ENCODE measurements at regions not wholly inside any gene's neighbourhood (a gene's known extent, or its start where the extent isn't known, plus 50 kb on each side); places are given as distances from the start of the nearest gene placed in this dataset.
"Not testable (repeated sequence)": the region's sequence is repeated elsewhere in the genome, so short reads cannot be mapped to it uniquely, and the experiment has no call there.

GRCh38 chr7:130789436-130789835 lies 55.4 kb upstream of the KLF14 start:
- WGBS, 3 donors, result 28 to 77% (median 36%) methylated on average over 3 of the region's 3 CpGs
- no peak overlapping the region for H3K27ac ChIP-seq (ENCODE audit: low read depth, low read length)

DNA sequence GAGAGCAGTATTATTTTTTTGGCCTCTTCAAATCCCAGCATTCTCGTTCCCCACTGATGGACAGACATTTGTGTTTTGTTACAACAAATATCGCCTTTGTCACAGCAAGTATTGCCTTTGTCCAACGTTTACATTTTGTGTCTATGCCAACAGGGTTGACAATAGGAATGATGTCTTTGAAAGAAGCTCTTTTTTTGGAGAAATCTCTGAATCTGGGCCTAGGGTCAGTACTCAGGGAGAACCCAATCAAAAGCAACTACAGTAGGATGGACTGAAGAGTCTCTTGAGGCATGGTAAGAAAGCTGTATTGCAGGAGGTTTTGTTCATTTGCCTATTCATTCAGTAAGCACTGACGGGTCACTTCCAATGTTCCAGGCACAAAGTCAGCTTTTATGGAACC lies 57.7 kb upstream of the KLF14 start:
- WGBS, 3 donors, result 78 to 87% (median 82%) methylated on average over 4 of the region's 4 CpGs
- H3K27ac ChIP-seq (ENCODE audit: low read depth, low read length), result no peak overlapping the region

- 61 to 71% (median 66%) methylated on average over 9 of the region's 9 CpGs for WGBS, 3 donors
- no peak overlapping the region for H3K27ac ChIP-seq (ENCODE audit: low read depth, low read length)
These were observed 60.0 kb upstream of the KLF14 start for GRCh38 chr7:130793855-130794618.

- H3K27ac ChIP-seq (ENCODE audit: low read depth, low read length), result no peak overlapping the region
- 64 to 74% (median 66%) methylated on average over 3 of the region's 3 CpGs for WGBS, 3 donors
These were observed 60.6 kb upstream of the KLF14 start for GRCh38 chr7:130794619-130794922.

- H3K27ac ChIP-seq (ENCODE audit: low read depth, low read length), result not testable (repeated sequence)
- WGBS, 3 donors, result 50 to 97% (median 93%) methylated on average over 2 of the region's 2 CpGs
These were observed 62.4 kb upstream of the KLF14 start for GRCh38 chr7:130796425-130796824.

GRCh38 chr7:130803127-130803526 lies 69.1 kb upstream of the KLF14 start:
- H3K27ac ChIP-seq (ENCODE audit: low read depth, low read length), result no peak overlapping the region
- 58 to 66% (median 66%) methylated on average over 3 of the region's 3 CpGs for WGBS, 3 donors

DNA sequence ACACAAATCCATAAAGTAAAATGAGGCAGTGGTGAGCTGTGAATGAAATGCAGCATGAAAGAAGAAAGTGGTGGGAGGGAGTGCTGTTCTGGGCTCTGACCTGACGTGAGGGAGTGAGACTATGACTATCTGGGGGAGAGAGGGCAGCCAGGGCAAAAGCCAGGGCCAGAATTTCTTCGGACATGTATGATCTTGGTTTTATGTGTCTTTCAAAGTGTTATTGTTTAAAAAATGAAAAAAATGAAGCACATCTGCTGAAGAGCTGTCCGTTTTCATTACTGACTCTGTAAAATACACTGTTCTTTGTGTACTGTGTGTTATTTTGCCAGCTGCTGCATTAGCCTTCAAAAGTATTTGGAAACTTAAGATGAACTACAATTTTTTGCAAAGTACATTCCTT lies 70.2 kb upstream of the KLF14 start:
- WGBS, 3 donors, result 49 to 70% (median 52%) methylated on average over 3 of the region's 3 CpGs
- H3K27ac ChIP-seq (ENCODE audit: low read depth, low read length), result no peak overlapping the region

GRCh38 chr7:130812819-130813218 lies 78.8 kb upstream of the KLF14 start:
- H3K27ac ChIP-seq (ENCODE audit: low read depth, low read length), result not testable (repeated sequence)
- 89 to 93% (median 91%) methylated on average over 4 of the region's 4 CpGs for WGBS, 3 donors

GRCh38 chr7:130814778-130815335 lies 80.8 kb upstream of the KLF14 start:
- 57 to 60% (median 59%) methylated on average over 2 of the region's 2 CpGs for WGBS, 3 donors

DNA sequence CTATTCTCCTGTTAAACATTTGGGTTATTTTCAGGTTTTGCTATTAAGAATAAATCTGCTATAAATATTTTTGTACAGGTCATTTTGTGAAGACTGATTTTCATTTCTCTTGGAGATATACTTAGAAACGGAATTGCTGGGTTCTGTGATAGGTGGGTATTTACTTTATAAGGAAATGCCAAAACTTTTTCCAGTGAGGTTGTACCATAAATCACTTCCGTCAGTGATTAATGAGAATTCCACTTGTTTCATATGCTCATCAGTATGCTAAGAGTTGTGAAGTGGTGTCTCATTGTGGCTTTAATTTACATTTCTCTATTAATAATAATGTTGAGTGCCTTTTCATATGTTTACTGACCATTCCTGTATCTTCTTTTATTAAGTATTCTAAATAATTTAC lies 84.0 kb upstream of the KLF14 start:
- H3K27ac ChIP-seq (ENCODE audit: low read depth, low read length), result no peak overlapping the region
- 71 to 77% (median 71%) methylated on average over 2 of the region's 2 CpGs for WGBS, 3 donors

More at GRCh38 chr7:130814778-130815335, 80.8 kb upstream of the KLF14 start:
- no peak overlapping the region for H3K27ac ChIP-seq (ENCODE audit: low read depth, low read length)

- whole genome bisulfite sequencing, 3 donors, result 84 to 91% (median 84%) methylated on average over 3 of the region's 3 CpGs
These were observed 87.9 kb upstream of the KLF14 start for GRCh38 chr7:130821864-130822263.

GRCh38 chr7:130822642-130823041 lies 88.6 kb upstream of the KLF14 start:
- H3K27ac ChIP-seq (ENCODE audit: low read depth, low read length), result no peak overlapping the region
- WGBS, 3 donors, result 34 to 66% (median 37%) methylated on average over 2 of the region's 2 CpGs

More at GRCh38 chr7:130821864-130822263, 87.9 kb upstream of the KLF14 start:
- H3K27ac ChIP-seq (ENCODE audit: low read depth, low read length), result no peak overlapping the region

DNA sequence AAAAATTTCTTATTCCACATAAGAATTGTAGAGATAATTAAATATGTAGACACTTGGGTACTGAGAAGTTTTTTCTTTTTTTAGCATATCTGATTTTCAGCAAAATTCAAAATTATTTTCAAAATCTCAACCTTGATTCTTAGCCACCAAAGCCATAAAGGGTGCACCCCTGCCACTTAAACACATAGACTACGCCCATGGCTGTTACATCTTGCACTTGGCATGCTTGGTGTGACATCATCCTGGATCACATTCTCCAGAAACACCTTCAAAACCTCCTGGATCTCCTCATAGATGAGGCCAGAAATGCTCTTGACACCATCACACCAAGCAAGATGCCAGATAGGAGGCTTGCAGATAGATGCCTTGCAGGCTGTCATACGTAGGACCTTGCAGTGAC lies 89.1 kb upstream of the KLF14 start:
- WGBS, 3 donors, result 82 to 90% (median 86%) methylated on average over 2 of the region's 2 CpGs
- H3K27ac ChIP-seq (ENCODE audit: low read depth, low read length), result no peak overlapping the region

DNA sequence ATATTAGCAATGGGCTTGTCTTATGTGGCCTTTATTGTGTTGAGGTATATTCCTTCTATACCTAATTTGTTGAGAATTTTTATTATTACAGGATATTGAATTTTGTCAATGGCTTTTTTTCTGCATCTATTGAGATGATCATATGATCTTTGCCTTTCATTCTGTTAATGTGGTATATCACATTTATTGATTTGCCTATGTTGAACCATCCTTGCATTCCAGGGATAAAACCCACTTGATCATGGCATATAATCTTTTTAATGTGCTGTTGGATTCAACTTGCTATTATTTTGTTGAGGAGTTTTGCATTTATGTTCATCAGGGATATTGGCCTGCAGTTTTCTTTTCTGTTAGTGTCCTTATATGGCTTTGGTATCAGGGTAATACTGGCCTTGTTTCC lies 91.8 kb upstream of the KLF14 start:
- no peak overlapping the region for H3K27ac ChIP-seq (ENCODE audit: low read depth, low read length)

- 74 to 88% (median 83%) methylated on average over 2 of the region's 2 CpGs for whole genome bisulfite sequencing, 3 donors
- no peak overlapping the region for H3K27ac ChIP-seq (ENCODE audit: low read depth, low read length)
These were observed 95.4 kb upstream of the KLF14 start for GRCh38 chr7:130829415-130829814.

DNA sequence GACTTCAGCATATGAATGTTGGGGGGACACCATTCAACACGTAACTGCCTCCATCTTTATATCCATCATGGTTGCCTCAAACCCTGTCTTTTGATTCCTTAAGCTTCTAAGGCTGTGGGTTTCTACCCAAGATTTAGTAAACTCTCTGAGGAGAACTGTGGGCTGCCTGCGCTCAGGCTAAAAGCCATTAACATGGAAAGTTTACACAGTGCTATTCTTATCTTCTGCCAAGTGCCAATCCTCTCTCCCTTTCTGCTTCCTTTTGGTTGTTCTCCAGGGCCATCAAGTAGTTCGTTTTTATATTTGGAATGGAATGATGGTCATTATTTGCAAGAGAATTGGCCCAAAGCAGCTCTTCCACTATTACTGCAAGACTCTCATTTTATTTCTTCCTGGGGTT lies 97.3 kb upstream of the KLF14 start:
- WGBS, 3 donors, result 39 to 59% (median 59%) methylated on average over 3 of the region's 3 CpGs
- H3K27ac ChIP-seq (ENCODE audit: low read depth, low read length), result no peak overlapping the region

GRCh38 chr7:130831817-130832481 lies 97.9 kb upstream of the KLF14 start:
- WGBS, 3 donors, result 37 to 44% (median 40%) methylated on average over 6 of the region's 6 CpGs
- no peak overlapping the region for H3K27ac ChIP-seq (ENCODE audit: low read depth, low read length)

DNA sequence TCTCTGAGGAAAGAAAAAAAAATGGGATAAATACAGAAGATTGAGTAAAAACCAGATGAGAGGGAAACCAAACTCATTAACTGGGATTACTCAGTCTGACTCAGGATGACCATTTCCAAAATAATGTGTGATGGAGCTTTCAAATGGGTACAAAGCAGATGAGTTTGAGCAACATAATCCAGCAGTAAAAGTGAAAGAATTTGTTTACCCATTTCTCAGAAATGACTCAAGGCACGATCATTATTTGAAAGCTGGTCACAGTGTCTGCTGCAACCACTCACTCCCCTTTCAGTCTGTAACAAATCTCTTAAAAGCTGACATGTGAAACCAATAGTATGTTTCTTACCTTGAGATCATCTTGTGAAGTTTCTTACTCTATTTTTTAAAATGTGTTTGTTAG lies 104.7 kb upstream of the KLF14 start:
- WGBS, 3 donors, result 63 to 80% (median 66%) methylated on average over 1 of the region's 1 CpG
- no peak overlapping the region for H3K27ac ChIP-seq (ENCODE audit: low read depth, low read length)

DNA sequence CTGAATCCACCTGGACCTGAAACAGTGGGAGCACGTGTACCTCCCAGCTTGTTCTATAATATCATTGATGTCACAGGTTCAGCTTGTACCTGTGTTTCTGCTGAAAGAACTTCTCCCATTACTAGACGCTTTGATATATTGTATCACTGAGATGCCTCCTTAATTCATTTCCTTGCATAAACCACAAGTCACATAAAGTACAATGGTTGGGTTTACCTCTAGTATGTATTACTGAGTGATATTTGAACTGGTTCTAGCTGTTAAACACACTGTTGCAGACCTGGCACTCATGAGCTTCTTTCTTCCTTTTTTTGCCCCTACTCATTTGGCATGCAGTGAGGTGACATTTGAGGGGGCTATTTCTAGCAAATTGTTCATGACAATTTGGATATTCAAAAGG lies 106.6 kb upstream of the KLF14 start:
- 83 to 94% (median 83%) methylated on average over 2 of the region's 2 CpGs for WGBS, 3 donors
- no peak overlapping the region for H3K27ac ChIP-seq (ENCODE audit: low read depth, low read length)

DNA sequence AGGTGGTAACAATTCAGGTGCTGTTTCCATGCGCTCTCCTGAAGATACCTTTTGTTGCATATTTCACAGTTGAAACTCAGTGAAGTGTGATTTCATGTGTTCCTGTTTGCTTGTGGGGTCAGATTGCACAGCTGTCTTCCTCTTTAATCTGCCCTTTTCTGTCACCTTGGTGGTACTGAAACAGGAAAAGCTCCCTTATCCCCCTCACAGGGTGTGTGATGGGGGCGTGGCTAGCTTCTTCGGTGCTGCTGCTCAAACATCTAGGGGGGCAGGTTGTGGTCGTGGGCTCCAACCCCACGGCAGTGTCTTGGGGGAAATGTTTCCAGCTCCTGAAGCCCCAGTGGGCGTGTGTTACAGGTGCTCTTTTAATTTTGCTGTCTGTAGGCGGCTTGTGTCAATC lies 107.4 kb upstream of the KLF14 start:
- WGBS, 3 donors, result 47 to 60% (median 55%) methylated on average over 7 of the region's 7 CpGs
- no peak overlapping the region for H3K27ac ChIP-seq (ENCODE audit: low read depth, low read length)
